BLaER1 treated with 17β-estradiol and CSF1 and Interleukin-3, amounts not matched to agents 10 nM and 100 nM (cell line): ENCODE measurements at regions not wholly inside any gene's neighbourhood (a gene's known extent, or its start where the extent isn't known, plus 50 kb on each side); places are given as distances from the start of the nearest gene placed in this dataset.

Experiments used
- H3K27ac ChIP-seq, 11 experiments: shearing (Covaris generic); formaldehyde crosslinking; 2 replicates each; pipeline ENCODE4 v1.8.1; 2022
- H3K27me3 ChIP-seq, 11 experiments: shearing (Covaris generic); formaldehyde crosslinking; 2 replicates each; pipeline ENCODE4 v1.8.1; 2022
- H3K36me3 ChIP-seq, 11 experiments: shearing (Covaris generic); formaldehyde crosslinking; 2 replicates each; pipeline ENCODE4 v1.8.1; 2022
- H3K4me1 ChIP-seq, 10 experiments: shearing (Covaris generic); formaldehyde crosslinking; 2 replicates each; pipeline ENCODE4 v1.8.1; 2022
- H3K4me2 ChIP-seq, 11 experiments: shearing (Covaris generic); formaldehyde crosslinking; 2 replicates each; pipeline ENCODE4 v1.8.1; 2022
- H3K4me3 ChIP-seq, 10 experiments: shearing (Covaris generic); formaldehyde crosslinking; 2 replicates each; pipeline ENCODE4 v1.8.1; 2022
- H3K9ac ChIP-seq, 11 experiments: shearing (Covaris generic); formaldehyde crosslinking; 2 replicates each; pipeline ENCODE4 v1.8.1; 2022
- H3K9me3 ChIP-seq, 11 experiments: shearing (Covaris generic); formaldehyde crosslinking; replicated peaks in 1 of 11; 2 replicates each; pipeline ENCODE4 v1.8.1; 2022
- H4K20me1 ChIP-seq, 11 experiments: shearing (Covaris generic); formaldehyde crosslinking; 2 replicates each; pipeline ENCODE4 v1.8.1; 2022
- Cebpa-rat ChIP-seq, 11 experiments: shearing (Covaris generic); IDR thresholded peaks; 2 replicates each; pipeline ENCODE4 v1.8.1; 2022

- Histone ChIP-seq H3K4me1 (peaks cover 9 to 26% (median 23%) of the 10 kb centered on the region in 10 experiments; a peak in 19 of 20 replicates), H3K9ac (no peak overlapping the region), H3K27me3 (peaks cover 8 to 17% (median 13%) of the 10 kb centered on the region in 11 experiments), H3K9me3 (peaks cover 8 to 22% (median 17%) of the 10 kb centered on the region in 11 experiments; a peak in 21 of 22 replicates), H3K4me3 (no peak overlapping the region), H3K4me2 (peak overlapping the region; percentile 10 to 77 (median 67); a peak in 20 of 22 replicates), H4K20me1 (no peaks in the 10 kb centered on the region; a peak in 1 of 22 replicates), H3K36me3 (no peaks in the 10 kb centered on the region), H3K27ac (no peak overlapping the region)
- no peak for TF ChIP-seq Cebpa-rat (IDR thresholded peaks at IDR 0.05)
Observed at GRCh38 chr13:111541345-111541744, 220.9 kb downstream of the TEX29 start.

GRCh38 chr13:111541752-111542529, 221.5 kb downstream of the TEX29 start:
- H3K36me3 ChIP-seq, result no peaks in the 10 kb centered on the region
- no peak for TF ChIP-seq Cebpa-rat (IDR thresholded peaks at IDR 0.05)
- H3K4me1 ChIP-seq, result peaks cover 9 to 25% (median 23%) of the 10 kb centered on the region in 10 experiments; a peak in 19 of 20 replicates
- H3K9ac ChIP-seq, result peak overlapping the region in 1 of 11 experiments; percentile 35; a peak in 2 of 22 replicates
- H3K9me3 ChIP-seq, result peaks cover 9 to 24% (median 18%) of the 10 kb centered on the region in 11 experiments; a peak in 21 of 22 replicates
- H3K27me3 ChIP-seq, result peaks cover 2 to 11% (median 7%) of the 10 kb centered on the region in 11 experiments; a peak in 21 of 22 replicates
- no peak overlapping the region for H3K27ac ChIP-seq
- no peaks in the 10 kb centered on the region; a peak in 1 of 22 replicates for H4K20me1 ChIP-seq
- H3K4me3 ChIP-seq, result no peak overlapping the region
- peak overlapping the region; percentile 10 to 77 (median 67) for H3K4me2 ChIP-seq

DNA sequence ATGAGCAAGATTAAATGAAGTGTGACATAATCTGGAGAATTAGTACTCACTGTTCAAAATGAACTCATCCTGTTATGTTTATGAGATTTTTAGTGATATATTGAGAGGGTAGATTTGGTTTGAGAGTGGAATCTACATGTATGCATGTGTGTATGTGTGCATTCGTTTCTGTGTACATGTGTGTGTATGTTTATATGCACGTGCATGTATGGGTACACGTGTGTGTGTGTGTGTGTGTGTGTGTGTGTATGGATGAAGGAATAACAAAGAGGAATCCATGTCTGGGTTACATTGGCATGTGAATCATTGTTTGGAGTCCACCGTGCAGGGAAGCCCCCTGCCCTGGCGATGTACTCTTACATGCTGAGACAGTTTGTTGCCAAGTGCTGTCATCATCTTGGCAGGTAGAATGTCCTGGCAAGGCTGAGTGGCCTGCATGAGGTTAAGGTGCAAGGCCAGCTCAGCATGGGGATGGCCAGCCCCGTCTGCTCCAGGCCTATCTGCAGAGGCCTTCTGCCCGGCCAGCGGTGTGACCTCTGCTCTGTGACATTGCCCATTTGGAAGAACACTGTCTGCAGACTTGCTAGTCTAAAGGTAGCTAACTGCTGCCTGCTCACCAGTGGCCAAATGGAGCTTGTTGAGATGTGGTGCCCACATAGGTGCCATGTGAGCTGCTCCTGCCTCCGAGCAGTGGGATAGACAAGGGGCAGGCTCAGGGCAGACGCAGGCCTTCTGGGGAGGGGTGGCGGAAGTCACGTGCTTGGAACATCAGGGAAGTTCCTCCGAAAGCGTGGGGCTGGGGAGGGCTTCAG, 222.3 kb downstream of the TEX29 start:
- Histone ChIP-seq H3K4me1 (peaks cover 9 to 25% (median 23%) of the 10 kb centered on the region in 10 experiments; a peak in 19 of 20 replicates), H3K27ac (no peak overlapping the region), H3K9me3 (peaks cover 9 to 24% (median 18%) of the 10 kb centered on the region in 11 experiments; a peak in 21 of 22 replicates), H3K4me2 (peak overlapping the region in 9 of 11 experiments; percentile 53 to 77 (median 68); a peak in 18 of 22 replicates), H3K4me3 (no peak overlapping the region), H3K9ac (no peak overlapping the region), H3K27me3 (peaks cover 0 to 6% (median 0%) of the 10 kb centered on the region in 11 experiments; a peak in 5 of 22 replicates), H3K36me3 (no peaks in the 10 kb centered on the region), H4K20me1 (no peaks in the 10 kb centered on the region; a peak in 1 of 22 replicates)
- TF ChIP-seq Cebpa-rat (IDR thresholded peaks at IDR 0.05), result no peak

DNA sequence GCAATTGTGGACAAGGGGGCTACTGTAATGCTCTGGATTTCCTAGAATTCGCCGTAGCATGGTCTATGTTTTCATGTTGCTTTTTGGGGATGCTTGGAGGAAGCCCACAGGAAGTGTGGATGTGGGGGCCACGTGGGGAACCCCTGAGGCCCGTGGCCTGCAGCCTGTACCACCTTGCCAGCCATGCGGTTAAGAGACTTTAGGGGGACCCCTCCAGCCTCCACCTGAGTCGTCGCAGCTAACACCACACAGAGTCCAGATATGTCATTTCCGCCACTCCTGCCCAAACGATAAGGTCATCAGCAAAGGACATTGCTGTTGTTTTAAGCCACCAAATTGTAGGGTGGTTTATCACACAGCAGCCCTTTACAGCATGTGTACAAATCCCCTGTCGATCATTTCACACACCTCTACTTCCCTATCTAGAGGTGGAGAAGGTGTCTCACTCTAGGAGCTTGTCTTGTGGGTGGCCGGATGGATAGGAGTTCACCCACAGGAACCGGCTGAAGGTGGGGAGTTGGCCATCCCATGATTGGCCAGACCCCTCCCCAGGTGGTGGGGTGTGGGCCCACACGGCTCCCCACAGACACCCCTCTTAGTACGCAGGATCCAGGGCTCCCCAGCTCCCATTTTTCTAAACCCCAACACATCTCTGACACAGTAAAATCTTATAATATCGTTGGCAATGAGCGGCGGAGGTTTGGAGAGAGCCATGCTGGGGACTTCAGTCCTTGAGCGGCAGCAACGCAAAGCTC, 226.7 kb downstream of the TEX29 start:
- no peaks in the 10 kb centered on the region for H3K36me3 ChIP-seq
- no peak overlapping the region for H3K9ac ChIP-seq
- no peak overlapping the region for H3K27ac ChIP-seq
- no peak overlapping the region for H3K4me2 ChIP-seq
- H3K4me1 ChIP-seq, result peaks cover under 1 to 27% (median 22%) of the 10 kb centered on the region in 10 experiments; a peak in 18 of 20 replicates
- no peak overlapping the region for H3K4me3 ChIP-seq
- no peaks in the 10 kb centered on the region for H4K20me1 ChIP-seq
- H3K27me3 ChIP-seq, result no peaks in the 10 kb centered on the region
- peaks cover 9 to 24% (median 18%) of the 10 kb centered on the region in 11 experiments; a peak in 21 of 22 replicates for H3K9me3 ChIP-seq
- no peak for TF ChIP-seq Cebpa-rat (IDR thresholded peaks at IDR 0.05)

GRCh38 chr13:111547726-111548273, 227.4 kb downstream of the TEX29 start:
- no peaks in the 10 kb centered on the region for H4K20me1 ChIP-seq
- no peak overlapping the region for H3K4me3 ChIP-seq
- no peak overlapping the region for H3K9ac ChIP-seq
- no peak overlapping the region for H3K4me2 ChIP-seq
- H3K36me3 ChIP-seq, result no peaks in the 10 kb centered on the region
- peaks cover 9 to 24% (median 18%) of the 10 kb centered on the region in 11 experiments; a peak in 21 of 22 replicates for H3K9me3 ChIP-seq
- peaks cover 0 to 20% (median 16%) of the 10 kb centered on the region in 10 experiments; a peak in 16 of 20 replicates for H3K4me1 ChIP-seq
- H3K27me3 ChIP-seq, result no peaks in the 10 kb centered on the region
- no peak for TF ChIP-seq Cebpa-rat (IDR thresholded peaks at IDR 0.05)
- H3K27ac ChIP-seq, result no peak overlapping the region

GRCh38 chr13:111548301-111548700, 227.9 kb downstream of the TEX29 start:
- Histone ChIP-seq H3K4me2 (no peak overlapping the region), H3K36me3 (no peaks in the 10 kb centered on the region), H3K9me3 (peaks cover 9 to 24% (median 18%) of the 10 kb centered on the region in 11 experiments; a peak in 21 of 22 replicates), H4K20me1 (no peaks in the 10 kb centered on the region), H3K9ac (no peak overlapping the region), H3K27ac (no peak overlapping the region), H3K27me3 (no peaks in the 10 kb centered on the region), H3K4me3 (no peak overlapping the region), H3K4me1 (peaks cover 0 to 16% (median 14%) of the 10 kb centered on the region in 10 experiments; a peak in 16 of 20 replicates)
- no peak for TF ChIP-seq Cebpa-rat (IDR thresholded peaks at IDR 0.05)

- Histone ChIP-seq H3K36me3 (no peaks in the 10 kb centered on the region), H3K9ac (no peak overlapping the region), H4K20me1 (no peaks in the 10 kb centered on the region), H3K4me1 (peaks cover 0 to 16% (median 14%) of the 10 kb centered on the region in 10 experiments; a peak in 16 of 20 replicates), H3K27ac (no peak overlapping the region), H3K9me3 (peaks cover 9 to 24% (median 18%) of the 10 kb centered on the region in 11 experiments; a peak in 21 of 22 replicates), H3K4me3 (no peak overlapping the region), H3K4me2 (no peak overlapping the region), H3K27me3 (no peaks in the 10 kb centered on the region)
- TF ChIP-seq Cebpa-rat (IDR thresholded peaks at IDR 0.05), result no peak
Observed at GRCh38 chr13:111548805-111549204, 228.4 kb downstream of the TEX29 start.

DNA sequence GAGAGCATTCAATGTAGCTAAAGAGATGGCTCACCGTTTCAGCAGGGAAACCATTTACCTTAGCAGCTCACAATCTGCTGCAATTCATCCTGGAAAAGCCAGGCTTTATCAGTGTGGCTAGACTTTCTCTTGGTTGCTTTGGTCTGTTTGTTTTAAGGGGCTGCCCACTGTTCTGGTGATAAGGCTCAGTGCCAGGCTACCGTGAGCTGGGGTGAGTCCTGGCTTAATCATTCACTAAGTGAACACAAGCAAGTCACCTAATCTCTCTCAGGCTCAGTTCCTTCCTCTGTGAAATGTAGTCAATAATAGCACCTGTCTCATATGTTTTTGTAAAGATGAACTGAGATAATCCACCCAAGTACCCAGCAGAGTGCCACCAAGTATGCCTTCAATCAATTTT, 229.0 kb downstream of the TEX29 start:
- no peak overlapping the region for H3K27ac ChIP-seq
- no peak overlapping the region for H3K9ac ChIP-seq
- no peaks in the 10 kb centered on the region for H4K20me1 ChIP-seq
- peaks cover 0 to 17% (median 14%) of the 10 kb centered on the region in 10 experiments; a peak in 16 of 20 replicates for H3K4me1 ChIP-seq
- H3K4me3 ChIP-seq, result no peak overlapping the region
- no peaks in the 10 kb centered on the region for H3K36me3 ChIP-seq
- peaks cover 9 to 19% (median 16%) of the 10 kb centered on the region in 11 experiments; a peak in 21 of 22 replicates for H3K9me3 ChIP-seq
- H3K4me2 ChIP-seq, result no peak overlapping the region
- no peaks in the 10 kb centered on the region for H3K27me3 ChIP-seq
- TF ChIP-seq Cebpa-rat (IDR thresholded peaks at IDR 0.05), result no peak
